CD4-positive, alpha-beta T cell (primary cell): ENCODE measurements at regions not wholly inside any gene's neighbourhood (a gene's known extent, or its start where the extent isn't known, plus 50 kb on each side); places are given as distances from the start of the nearest gene placed in this dataset.

Source experiments
- ATAC-seq: fragments of 200-7000 bp; cut with Tn5 transposase; one replicate; pipeline ENCODE4 v1.10.0; 2022; ENCODE audit warnings: mild to moderate bottlenecking; ENCODE audit not compliant: poor library complexity
- CTCF ChIA-PET: fragments of 350-600 bp; sonication (Branson Sonifier 250); formaldehyde crosslinking; loops from one replicate; lab custom pipeline; 2021; ENCODE audit warnings: antibody characterized with exemption, inconsistent platforms; lab: Charles Lee
- POLR2A ChIA-PET: fragments of 350-600 bp; sonication (Branson Sonifier 250); formaldehyde crosslinking; loops from one replicate; lab custom pipeline; 2021; ENCODE audit warnings: antibody characterized with exemption, inconsistent platforms; lab: Charles Lee
- DNase-seq, 14 experiments: peaks; one replicate each; pipeline ENCODE4 v3.0.0-alpha.2; 2013 to 2020; ENCODE audit warnings: mixed read lengths in 2 of 14
- H3K27ac ChIP-seq, 2 donors: one replicate each; pipeline versions ENCODE4 v1.5.1 to v1.7.0; 2013; ENCODE audit warnings: low read length in 2 of 2, low read depth in 1 of 2, mild to moderate bottlenecking in 1 of 2
- H3K27me3 ChIP-seq, 2 experiments: 1 replicate in 1 of 2; 2 replicates in 1 of 2; pipeline versions ENCODE4 v1.6.1 to v1.7.0; 2013; ENCODE audit warnings: low read length in 2 of 2, control low read depth in 1 of 2, mild to moderate bottlenecking in 1 of 2, moderate library complexity in 1 of 2; ENCODE audit not compliant: insufficient read depth in 2 of 2, control insufficient read depth in 1 of 2
- H3K36me3 ChIP-seq: one replicate; pipeline ENCODE4 v1.6.1; 2013; ENCODE audit warnings: low read length, control low read depth; ENCODE audit not compliant: insufficient read depth
- H3K4me1 ChIP-seq: one replicate; pipeline ENCODE4 v1.6.1; 2013; ENCODE audit warnings: low read length, control low read depth; ENCODE audit not compliant: insufficient read depth
- H3K4me3 ChIP-seq: one replicate; pipeline ENCODE4 v1.5.1; 2013; ENCODE audit warnings: mild to moderate bottlenecking, low read length, moderate library complexity
- H3K9me3 ChIP-seq, 2 experiments: 1 replicate in 1 of 2; 2 replicates in 1 of 2; pipeline versions ENCODE4 v1.6.1 to v1.7.0; 2013; ENCODE audit warnings: low read length in 2 of 2, mild to moderate bottlenecking in 2 of 2, control low read depth in 1 of 2, moderate library complexity in 1 of 2; ENCODE audit not compliant: control insufficient read depth in 1 of 2, insufficient read depth in 1 of 2
- H3K27ac Mint-ChIP-seq: one replicate; pipeline ENCODE4 v1.8.0; 2020; ENCODE audit warnings: mixed read lengths
- H3K27me3 Mint-ChIP-seq: one replicate; pipeline ENCODE4 v1.8.0; 2021; ENCODE audit warnings: mixed read lengths
- H3K36me3 Mint-ChIP-seq: one replicate; pipeline ENCODE4 v1.8.0; 2021; ENCODE audit warnings: low read depth, mixed read lengths
- H3K4me1 Mint-ChIP-seq: one replicate; pipeline ENCODE4 v1.8.0; 2021; ENCODE audit warnings: low read depth, mixed read lengths
- H3K4me3 Mint-ChIP-seq: one replicate; pipeline ENCODE4 v1.8.0; 2020; ENCODE audit warnings: mild to moderate bottlenecking, mixed read lengths
- H3K9me3 Mint-ChIP-seq: one replicate; pipeline ENCODE4 v1.8.0; 2020; ENCODE audit warnings: mixed read lengths
- intact Hi-C, 2 experiments: fragments of 100-400 bp; cut with DNase I in 1 of 2; cut with micrococcal nuclease in 1 of 2; formaldehyde crosslinking; loops; one replicate each; pipeline versions ENCODE4 v1.15.1 to v1.9.0; 2023 to 2025; cut with DNase I, micrococcal nuclease
- TF ChIP-seq, protein P1 (sequence below): fragments of 200-600 bp; IDR thresholded peaks from one replicate; pipeline ENCODE4 v1.8.0; 2022; ENCODE audit warnings: antibody characterized with exemption, mild to moderate bottlenecking

- no peak for ATAC-seq
- POLR2A ChIA-PET = no interaction called here
Measured at GRCh38 chr18:34609986-34610648, 100.0 kb upstream of the DTNA start.

GRCh38 chr18:34611904-34612303 is 98.2 kb upstream of the DTNA start:
- H3K9me3 Mint-ChIP-seq = peaks cover 5% of the 10 kb centered on the region
- Histone ChIP-seq H3K27me3 (no peaks in the 10 kb centered on the region), H3K9me3 (peaks cover 0 to 9% of the 10 kb centered on the region in 2 experiments), H3K27ac (no peak overlapping the region), H3K36me3 (no peaks in the 10 kb centered on the region), H3K4me1 (no peaks in the 10 kb centered on the region), H3K4me3 (no peak overlapping the region)
- ATAC-seq (no peak), DNase-seq (peak in 1 of 14 experiments; percentile 4)
- no peaks in the 10 kb centered on the region for H3K4me1 Mint-ChIP-seq
- no peak overlapping the region for H3K27ac Mint-ChIP-seq
- H3K36me3 Mint-ChIP-seq = no peaks in the 10 kb centered on the region
- H3K27me3 Mint-ChIP-seq = no peaks in the 10 kb centered on the region
- POLR2A ChIA-PET = no interaction called here
- CTCF ChIA-PET = no interaction called here
- H3K4me3 Mint-ChIP-seq = no peak overlapping the region
- TF ChIP-seq, protein P1, sequence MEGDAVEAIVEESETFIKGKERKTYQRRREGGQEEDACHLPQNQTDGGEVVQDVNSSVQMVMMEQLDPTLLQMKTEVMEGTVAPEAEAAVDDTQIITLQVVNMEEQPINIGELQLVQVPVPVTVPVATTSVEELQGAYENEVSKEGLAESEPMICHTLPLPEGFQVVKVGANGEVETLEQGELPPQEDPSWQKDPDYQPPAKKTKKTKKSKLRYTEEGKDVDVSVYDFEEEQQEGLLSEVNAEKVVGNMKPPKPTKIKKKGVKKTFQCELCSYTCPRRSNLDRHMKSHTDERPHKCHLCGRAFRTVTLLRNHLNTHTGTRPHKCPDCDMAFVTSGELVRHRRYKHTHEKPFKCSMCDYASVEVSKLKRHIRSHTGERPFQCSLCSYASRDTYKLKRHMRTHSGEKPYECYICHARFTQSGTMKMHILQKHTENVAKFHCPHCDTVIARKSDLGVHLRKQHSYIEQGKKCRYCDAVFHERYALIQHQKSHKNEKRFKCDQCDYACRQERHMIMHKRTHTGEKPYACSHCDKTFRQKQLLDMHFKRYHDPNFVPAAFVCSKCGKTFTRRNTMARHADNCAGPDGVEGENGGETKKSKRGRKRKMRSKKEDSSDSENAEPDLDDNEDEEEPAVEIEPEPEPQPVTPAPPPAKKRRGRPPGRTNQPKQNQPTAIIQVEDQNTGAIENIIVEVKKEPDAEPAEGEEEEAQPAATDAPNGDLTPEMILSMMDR = no peak
- intact Hi-C loops = no loop called here

More at GRCh38 chr18:34609986-34610648, 100.0 kb upstream of the DTNA start:
- Histone ChIP-seq H3K9me3 (peaks cover 0 to 9% of the 10 kb centered on the region in 2 experiments), H3K36me3 (no peaks in the 10 kb centered on the region), H3K27ac (no peak overlapping the region), H3K27me3 (no peaks in the 10 kb centered on the region), H3K4me1 (no peaks in the 10 kb centered on the region), H3K4me3 (no peak overlapping the region)
- CTCF ChIA-PET = interaction anchor here (0.6 kb wide), 1 partner anchor 684 kb away, joined by 4 read pairs; no protein-coding TSS in a partner anchor
- Mint-ChIP-seq H3K27ac (no peak overlapping the region), H3K9me3 (peaks cover 2% of the 10 kb centered on the region), H3K4me1 (no peaks in the 10 kb centered on the region), H3K36me3 (no peaks in the 10 kb centered on the region), H3K4me3 (no peak overlapping the region), H3K27me3 (no peaks in the 10 kb centered on the region)
- intact Hi-C loops = no loop called here
- no peak for DNase-seq
- TF ChIP-seq, protein P1 = no peak

GRCh38 chr18:34620258-34620861 is 89.7 kb upstream of the DTNA start:
- H3K27ac ChIP-seq = no peak overlapping the region

More at GRCh38 chr18:34620258-34620861, 89.7 kb upstream of the DTNA start:
- Histone ChIP-seq H3K9me3 (peaks cover 0 to 3% of the 10 kb centered on the region in 2 experiments), H3K36me3 (no peaks in the 10 kb centered on the region), H3K27me3 (no peaks in the 10 kb centered on the region), H3K4me1 (no peaks in the 10 kb centered on the region), H3K4me3 (no peak overlapping the region)
- Mint-ChIP-seq H3K4me3 (no peak overlapping the region), H3K27ac (no peak overlapping the region), H3K36me3 (no peaks in the 10 kb centered on the region), H3K9me3 (peaks cover 13% of the 10 kb centered on the region), H3K4me1 (no peaks in the 10 kb centered on the region), H3K27me3 (no peaks in the 10 kb centered on the region)
- ChIA-PET POLR2A (no interaction called here), CTCF (no interaction called here)
- ATAC-seq (no peak), DNase-seq (no peak)
- intact Hi-C loops = no loop called here
- TF ChIP-seq, protein P1 = no peak
